Embryonic facial prominence (tissue), 1 donor: ENCODE measurements at regions not wholly inside any gene's neighbourhood (a gene's known extent, or its start where the extent isn't known, plus 50 kb on each side); places are given as distances from the start of the nearest gene placed in this dataset.
"Not testable (repeated sequence)": the region's sequence is repeated elsewhere in the genome, so short reads cannot be mapped to it uniquely, and the experiment has no call there.

Experiments used
- DNase-seq: peaks from one replicate; pipeline ENCODE4 v3.0.0-alpha.2; 2016; ENCODE audit errors: extremely low spot score

DNA sequence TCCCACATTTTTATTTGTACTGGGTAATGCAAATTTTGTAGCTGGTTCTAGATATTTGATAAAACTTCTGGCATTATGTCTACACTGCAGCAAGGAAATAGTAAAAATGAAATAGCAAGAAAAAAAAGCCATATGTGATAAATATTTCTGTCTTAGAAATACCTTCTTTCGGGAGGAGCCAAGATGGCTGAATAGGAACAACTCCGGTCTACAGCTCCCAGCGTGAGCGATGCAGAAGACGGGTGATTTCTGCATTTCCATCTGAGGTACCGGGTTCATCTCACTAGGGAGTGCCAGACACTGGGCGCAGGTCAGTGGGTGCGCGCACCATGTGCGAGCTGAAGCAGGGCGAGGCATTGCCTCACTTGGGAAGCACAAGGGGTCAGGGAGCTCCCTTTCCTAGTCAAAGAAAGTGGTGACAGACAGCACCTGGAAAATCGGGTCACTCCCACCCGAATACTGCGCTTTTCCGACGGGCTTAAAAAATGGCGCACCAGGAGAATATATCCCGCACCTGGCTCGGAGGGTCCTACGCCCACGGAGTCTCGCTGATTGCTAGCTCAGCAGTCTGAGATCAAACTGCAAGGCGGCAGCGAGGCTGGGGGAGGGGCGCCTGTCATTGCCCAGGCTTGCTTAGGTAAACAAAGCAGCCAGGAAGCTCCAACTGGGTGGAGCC, 461.4 kb downstream of the ZWINT start:
- DNase-seq, result not testable (repeated sequence)

DNA sequence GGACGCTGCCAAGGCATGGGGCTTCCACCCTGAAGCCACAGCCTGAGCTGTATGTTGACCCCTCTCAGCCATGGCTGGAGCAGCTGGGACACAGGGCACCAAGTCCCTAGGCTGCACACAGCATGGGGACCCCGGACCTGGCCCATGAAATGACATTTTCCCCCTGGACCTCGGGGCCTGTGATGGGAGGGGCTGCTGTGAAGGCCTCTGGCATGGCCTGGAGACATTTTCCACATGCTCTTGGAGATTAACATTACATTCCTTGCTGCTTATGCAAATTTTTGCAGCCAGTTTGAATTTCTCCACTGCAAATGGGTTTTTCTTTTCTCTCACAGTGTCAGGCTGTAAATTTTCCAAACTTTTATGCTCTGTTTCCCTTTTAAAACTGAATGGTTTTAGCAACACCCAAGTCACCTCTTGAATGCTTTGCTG, 463.6 kb downstream of the ZWINT start:
- DNase-seq, result no peak

DNA sequence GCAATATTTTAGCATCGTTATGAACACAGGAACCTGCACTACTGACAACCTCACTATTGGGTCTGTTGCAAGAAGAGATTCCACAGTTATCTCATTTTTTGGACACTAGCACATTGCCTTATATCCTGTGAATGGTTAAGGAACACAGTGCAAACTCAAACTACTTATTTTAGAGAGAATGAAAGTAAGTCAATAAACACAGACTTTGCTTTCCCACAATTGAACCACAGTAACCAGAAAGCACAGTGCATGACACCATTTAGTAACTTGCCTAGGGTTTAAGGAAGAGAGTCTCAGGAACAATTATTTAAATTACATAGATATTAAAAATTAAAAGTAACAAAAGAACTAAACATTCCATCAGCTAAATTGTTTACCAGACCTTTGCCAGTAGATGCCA, 468.8 kb downstream of the ZWINT start:
- no peak for DNase-seq

DNA sequence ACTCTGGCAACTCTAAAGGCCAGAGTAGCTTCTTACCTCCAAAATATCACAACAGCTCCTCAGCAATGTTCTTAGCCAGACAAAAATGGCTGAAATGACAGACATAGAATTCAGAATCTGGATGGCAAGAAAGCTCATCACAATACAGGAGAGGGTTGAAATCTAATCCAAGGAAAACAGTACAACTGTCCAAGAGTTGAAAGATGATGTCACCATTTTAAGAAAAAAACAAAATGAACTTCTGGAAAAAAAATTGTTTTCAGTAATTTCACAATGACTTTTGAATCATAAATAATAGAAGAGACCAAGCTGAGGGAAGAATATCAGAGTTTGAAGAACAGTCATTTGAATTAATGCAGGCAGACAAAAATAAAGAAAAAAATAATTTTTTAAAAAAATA, 479.5 kb downstream of the ZWINT start:
- no peak for DNase-seq

DNA sequence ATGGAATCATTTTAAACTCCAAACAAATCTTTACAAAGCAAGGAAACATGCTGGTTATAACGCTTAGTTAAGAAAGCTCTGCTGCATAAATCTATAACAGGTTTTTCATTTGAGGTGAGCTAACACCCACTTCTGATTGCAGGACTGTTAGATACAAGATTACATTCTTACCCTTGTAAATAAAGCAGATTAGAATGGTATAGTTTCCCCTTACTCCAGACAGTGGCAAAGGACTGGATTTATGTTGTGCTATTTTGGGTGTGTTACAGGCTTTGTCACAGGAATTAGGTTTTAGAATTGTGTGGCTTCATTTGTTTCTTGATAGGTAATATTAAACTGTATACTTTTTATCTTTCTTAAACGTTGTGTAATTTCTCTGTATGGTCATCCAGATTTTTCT, 487.6 kb downstream of the ZWINT start:
- no peak for DNase-seq

GRCh38 chr10:55870186-55870585, 490.9 kb downstream of the ZWINT start:
- no peak for DNase-seq

DNA sequence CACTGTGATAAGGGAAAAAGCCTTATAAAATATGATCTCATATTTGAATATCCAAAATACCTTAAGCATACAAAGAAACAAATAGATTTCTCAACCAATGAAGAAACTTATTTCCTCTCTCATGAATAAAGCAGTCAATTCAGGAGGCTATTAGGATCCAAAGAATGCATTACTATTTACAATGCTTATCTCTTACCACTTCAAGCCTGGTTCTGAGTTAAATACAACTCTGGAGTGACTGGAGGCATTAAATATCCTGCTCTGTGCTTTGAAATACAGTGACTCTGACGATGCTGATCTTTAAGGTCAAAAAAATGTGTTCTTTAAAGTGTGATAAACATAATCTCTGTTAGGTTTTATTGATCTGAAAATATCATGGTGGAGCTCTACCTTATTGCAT, 493.2 kb downstream of the ZWINT start:
- DNase-seq, result no peak

- no peak for DNase-seq
Observed at GRCh38 chr10:55858730-55859129, 502.3 kb downstream of the ZWINT start.

DNA sequence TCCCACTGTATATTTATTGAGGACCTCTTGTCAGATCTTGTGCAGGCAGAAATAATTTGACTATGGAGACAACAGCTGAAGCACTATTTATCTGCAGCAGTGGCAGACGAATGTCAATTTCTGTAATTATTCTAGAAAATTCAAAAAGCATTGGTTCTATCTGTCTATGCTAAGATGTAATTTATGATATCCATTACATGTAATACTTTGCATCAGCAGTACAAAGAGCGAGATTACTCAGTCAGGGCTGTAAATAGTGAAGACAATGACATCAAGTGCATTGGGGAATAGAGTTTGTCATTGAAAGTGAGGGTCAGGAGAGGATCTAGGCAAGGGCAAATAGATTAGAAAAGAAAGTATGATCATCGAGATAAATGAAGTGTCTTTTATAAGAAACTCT, 508.2 kb downstream of the ZWINT start:
- DNase-seq, result no peak

DNA sequence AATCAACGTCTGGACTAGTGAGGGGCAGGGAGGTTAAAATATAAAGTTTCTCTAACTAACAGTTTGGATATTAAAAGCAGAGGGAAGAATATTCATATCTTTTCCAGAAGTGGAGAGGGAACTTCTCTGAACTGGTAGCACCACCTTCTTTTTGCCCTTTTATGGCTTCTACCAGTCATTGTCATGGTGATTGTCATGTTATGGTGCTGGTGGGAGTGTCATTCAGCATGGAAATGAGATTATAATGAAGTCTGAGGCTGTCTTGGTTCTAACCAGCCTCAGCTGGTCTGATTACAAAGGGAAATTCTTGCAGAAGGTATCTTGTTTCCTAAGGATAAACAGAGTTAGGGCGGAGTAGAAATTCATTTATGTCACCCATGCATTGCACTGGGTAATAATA, 523.8 kb downstream of the ZWINT start:
- no peak for DNase-seq

- no peak for DNase-seq
Observed at GRCh38 chr10:55822096-55822495, 539.0 kb downstream of the ZWINT start.

DNA sequence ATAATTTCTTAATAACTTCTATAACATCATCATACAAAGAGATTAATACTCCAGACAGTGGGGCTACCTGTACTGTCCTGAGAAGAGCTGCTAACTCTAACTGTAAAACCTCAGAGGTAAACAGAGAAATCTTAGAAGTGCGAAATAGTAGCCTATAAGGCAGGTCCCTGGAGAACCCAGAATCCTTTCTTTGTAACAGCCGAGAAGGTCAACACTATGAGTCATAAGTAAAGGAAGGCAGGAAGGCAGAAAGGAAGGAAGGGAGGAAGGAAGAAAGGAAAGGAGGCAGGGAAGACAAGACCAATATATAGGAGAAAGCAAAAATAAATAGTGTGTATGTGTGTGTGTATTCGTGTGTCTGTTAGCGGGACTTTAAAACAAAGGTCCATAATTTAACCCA, 540.6 kb downstream of the ZWINT start:
- no peak for DNase-seq

- no peak for DNase-seq
Observed at GRCh38 chr10:55820071-55820470, 541.0 kb downstream of the ZWINT start.

DNA sequence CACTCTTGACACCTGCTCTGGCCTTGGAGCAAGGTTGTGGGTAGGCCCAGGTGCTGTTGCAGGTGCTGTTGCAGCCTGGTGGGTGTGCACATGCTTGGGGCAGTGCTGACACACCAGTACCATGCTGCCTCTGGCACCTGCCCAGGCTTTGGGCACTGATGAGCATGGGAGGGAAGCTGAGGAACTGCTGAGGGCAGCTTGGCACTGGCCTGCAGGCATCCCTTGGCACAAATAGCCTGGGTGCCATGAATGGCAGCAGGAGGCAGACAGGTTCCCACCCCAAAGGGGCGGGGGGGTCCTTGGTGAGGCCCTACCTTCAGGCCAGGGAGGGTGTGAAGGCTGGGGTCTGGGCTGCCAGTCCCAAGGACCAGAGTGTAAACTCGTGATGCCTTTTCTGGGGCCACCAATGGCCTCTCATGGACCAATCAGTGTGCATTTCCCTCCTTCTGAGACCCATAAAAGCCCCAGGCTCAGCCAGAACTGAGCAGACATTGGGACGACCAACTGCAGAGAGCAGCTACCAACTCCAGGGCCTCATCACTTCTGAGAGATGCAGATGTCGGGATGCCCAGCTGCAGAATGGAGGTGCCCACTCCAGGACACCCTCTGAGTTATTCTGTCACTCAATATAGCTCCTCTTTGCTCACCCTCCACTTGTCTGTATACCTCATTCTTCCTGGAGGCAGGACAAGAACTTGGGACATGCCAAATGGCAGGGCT, 547.4 kb downstream of the ZWINT start:
- DNase-seq, result no peak

DNA sequence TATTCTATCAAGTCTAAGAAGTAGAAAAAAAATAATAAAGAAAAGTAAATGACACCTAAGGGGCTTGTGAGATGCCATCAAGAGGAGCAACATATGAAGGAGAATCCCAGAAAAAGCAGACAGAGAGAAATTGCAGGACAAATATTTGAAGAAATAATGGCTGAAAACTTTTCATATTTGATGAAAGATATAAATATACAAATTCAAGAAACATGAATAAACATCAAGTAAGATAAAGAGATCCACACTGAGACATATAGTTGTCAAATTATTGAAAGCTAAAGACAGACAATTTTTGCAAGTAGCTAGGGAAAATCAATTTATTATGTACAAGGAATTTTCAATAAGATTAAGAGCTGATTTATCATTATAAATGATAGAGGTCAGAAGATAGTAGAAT, 558.0 kb downstream of the ZWINT start:
- DNase-seq, result no peak

- DNase-seq, result no peak
Observed at GRCh38 chr10:55801353-55801661, 559.8 kb downstream of the ZWINT start.

DNA sequence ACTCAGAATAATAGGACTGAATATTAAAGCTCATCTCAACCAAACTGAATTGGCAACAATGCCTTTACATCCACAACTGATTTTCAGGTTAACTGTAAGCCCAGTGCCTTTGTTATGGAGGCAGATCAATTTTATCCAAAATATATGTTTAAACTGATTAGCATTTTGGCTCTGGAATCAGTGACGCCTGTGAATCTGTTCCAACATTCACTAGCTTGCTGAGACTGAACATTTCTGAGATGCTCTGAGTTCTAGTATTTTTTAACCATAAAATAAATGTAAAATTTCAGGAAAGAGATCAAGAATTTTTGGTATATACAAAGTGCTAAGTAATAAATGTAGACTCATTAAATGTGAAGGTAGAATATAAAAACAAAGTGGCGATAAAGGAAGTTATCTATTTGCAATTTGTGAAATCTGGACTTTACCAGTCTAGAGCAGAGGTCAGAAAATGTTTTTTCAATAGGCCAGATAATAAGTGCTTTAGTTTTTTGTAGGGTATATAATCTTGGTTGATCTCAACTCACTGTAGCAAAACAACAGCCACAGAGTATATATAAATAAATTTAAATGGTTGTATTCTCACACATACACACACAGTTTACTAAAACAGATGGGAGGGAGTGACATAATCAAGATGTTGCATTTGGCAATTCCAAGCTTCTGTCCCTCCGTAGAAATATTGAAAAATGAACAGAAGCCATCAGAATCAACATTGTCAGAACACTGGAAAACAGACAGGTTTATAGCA, 560.3 kb downstream of the ZWINT start:
- DNase-seq, result no peak

DNA sequence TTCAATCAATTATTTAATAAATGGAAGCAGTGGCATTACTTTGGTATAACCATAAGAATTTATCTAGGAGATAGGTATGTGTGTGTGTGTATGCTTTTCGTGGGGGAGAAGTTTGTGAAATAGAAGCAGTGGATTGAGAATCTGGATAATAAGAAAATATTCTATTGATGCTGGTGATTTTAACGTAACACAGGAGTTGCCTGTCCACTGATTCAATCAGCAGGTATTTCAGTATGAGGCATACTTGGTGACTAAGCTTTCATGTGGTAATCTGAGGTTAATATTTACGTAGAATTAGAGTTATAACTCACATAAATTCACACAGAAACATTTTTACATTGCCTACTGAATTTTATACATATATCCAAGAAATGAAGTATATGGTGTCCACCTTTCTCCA, 568.0 kb downstream of the ZWINT start:
- DNase-seq, result no peak

- DNase-seq, result not testable (repeated sequence)
Observed at GRCh38 chr10:55790276-55790675, 570.8 kb downstream of the ZWINT start.

DNA sequence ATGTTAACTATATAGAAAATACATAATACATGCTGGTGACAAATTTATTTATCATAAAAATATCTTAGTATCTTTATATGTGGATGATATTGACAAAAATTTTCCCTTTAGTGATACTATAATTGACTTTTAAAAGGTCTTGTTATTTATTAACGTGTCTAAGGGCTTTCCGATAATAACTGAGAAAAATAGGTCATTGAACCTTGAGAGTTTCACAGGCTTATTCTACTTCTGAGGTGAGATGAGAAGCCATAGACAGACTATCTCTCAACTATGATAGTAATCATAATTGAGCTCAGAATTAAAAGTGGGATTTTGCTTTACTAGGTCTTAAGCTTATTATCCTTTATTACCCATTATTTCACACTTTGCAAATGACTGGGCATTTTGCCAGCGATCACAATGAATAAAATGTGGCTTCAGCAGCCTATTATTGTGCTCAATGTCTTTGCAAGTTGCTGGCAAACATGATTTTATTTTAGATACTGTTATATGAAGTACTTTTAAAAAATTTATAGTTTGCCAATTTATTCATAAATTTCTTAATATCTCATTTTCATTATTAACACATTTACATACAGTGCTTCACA, 574.5 kb downstream of the ZWINT start:
- DNase-seq, result no peak

- no peak for DNase-seq
Observed at GRCh38 chr10:55782181-55782580, 578.9 kb downstream of the ZWINT start.

GRCh38 chr10:55766212-55766611, 594.8 kb downstream of the ZWINT start:
- DNase-seq, result no peak

DNA sequence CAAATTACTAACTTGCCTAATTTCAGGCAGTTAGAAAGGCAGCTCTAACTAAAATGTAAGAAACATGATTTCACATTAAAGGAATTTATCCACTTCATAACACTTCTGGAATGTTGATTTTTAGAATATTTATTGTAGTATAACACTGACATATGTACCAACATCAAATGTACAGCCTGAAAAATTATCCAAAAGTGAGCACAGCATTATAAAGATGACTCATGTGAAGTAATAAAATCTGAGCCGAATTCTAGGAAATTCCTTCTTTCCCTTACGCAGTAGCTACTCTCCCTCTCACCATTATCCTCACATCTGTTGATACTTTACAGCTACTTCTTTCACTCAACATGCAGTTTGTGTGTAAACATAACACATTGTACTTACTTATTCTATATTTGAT, 610.6 kb downstream of the ZWINT start:
- DNase-seq, result no peak
